NCI-H526 treated with DMSO at 0.1 percent for 48 hours (cell line): ENCODE measurements at regions not wholly inside any gene's neighbourhood (a gene's known extent, or its start where the extent isn't known, plus 50 kb on each side); places are given as distances from the start of the nearest gene placed in this dataset.
"Not testable (repeated sequence)": the region's sequence is repeated elsewhere in the genome, so short reads cannot be mapped to it uniquely, and the experiment has no call there.

Source experiments
- DNase-seq: peaks from one replicate; lab custom pipeline; 2025; lab: John Stamatoyannopoulos, UW

GRCh38 chr6:141248021-141248799 is 884.5 kb upstream of the GJE1 start:
- DNase-seq = no peak

- DNase-seq = no peak
Observed at GRCh38 chr6:141244366-141244765, 888.4 kb upstream of the GJE1 start.

GRCh38 chr6:141242957-141243356 is 889.8 kb upstream of the GJE1 start:
- DNase-seq = no peak

GRCh38 chr6:141229296-141229695 is 903.4 kb upstream of the GJE1 start:
- DNase-seq = no peak

DNA sequence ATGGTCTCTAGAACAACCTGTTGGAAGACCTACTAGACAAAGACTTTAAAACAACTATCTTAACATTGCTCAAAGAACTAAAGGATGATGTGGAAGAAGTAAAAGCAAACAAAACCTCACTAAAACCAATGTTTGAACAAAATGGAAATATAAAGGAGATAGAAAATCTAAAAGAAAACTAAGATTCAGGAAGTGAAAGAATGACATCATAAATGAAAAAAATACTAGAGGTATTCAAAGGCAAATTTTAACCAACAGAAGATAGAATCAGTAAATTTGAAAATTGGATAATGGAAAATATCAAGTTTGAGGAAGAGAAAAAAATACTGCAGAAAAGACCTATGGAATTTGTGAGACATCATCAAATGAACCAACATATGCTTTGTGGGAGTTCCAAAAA is 914.1 kb upstream of the GJE1 start:
- no peak for DNase-seq

DNA sequence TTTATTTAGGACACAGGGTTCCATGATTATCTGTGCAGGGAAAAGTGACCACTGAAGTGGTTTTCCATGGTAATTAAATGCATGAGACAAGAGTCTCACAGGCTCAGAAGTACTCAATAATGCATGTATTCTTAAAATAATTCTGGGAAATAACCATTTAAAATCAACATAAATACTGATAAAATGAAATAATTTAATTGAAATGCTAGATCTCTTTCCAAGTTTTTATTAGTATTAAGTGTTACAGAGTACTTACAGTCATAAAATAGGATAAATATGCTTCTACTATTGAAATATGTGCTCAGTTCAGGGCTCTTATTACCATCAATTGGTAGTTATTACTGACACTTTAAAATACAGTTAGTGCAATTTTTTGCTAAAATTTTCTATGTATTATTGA is 916.0 kb upstream of the GJE1 start:
- no peak for DNase-seq

DNA sequence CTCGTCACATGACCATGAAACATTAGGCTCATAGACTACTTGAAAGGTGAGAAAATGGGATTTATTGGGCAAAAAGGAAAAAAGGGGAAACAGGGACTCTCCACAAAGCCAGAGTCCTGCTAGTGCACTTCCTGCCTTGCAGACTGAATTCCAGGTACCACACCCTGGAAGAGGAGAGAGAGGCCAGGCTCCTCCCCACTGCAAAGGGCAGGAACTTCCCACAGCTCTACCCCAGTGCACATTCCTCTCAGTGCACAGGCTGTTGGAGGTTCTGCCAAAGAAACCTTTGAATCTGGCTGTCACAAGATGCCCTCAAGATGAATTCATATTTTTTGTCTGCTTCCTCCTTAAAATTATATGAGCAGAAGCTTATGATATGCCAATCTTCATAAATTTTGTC is 920.4 kb upstream of the GJE1 start:
- DNase-seq = no peak

GRCh38 chr6:141211845-141212244 is 920.9 kb upstream of the GJE1 start:
- no peak for DNase-seq

GRCh38 chr6:141210901-141211300 is 921.8 kb upstream of the GJE1 start:
- no peak for DNase-seq

GRCh38 chr6:141209890-141210289 is 922.8 kb upstream of the GJE1 start:
- no peak for DNase-seq

- DNase-seq = no peak
Observed at GRCh38 chr6:141208101-141208500, 924.6 kb upstream of the GJE1 start.

DNA sequence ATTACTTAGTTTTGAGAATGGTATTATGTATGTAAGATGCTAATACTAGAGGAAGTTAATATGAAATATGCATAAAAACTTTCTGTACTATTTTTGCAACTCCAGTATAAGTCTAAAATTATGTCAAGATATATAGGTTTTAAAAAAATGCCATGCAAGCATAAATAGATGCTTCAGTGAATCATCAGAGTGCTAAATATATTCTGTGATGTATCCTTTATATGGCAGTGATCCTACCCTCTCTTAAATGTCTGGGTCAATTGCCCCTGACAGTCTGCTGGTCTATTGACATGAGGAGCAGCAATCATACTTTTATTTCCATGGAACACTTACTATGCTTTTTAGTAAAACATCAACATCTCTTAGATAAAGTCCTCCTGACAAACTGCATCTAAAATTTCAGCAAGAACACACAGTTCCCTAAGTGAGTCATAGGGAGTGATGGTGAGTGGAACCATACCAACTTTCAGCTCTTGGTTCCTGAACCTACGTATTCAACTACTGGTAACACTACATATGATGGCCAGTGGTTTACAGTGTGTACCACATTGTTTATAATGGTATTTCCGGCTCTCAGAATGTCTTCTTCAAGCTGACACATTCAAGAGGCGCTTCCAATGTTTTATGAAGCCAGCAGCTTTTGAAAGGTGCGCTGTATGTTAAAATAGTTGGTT is 928.7 kb upstream of the GJE1 start:
- no peak for DNase-seq

GRCh38 chr6:141202626-141203025 is 930.1 kb upstream of the GJE1 start:
- DNase-seq = no peak

- no peak for DNase-seq
Observed at GRCh38 chr6:141199074-141199473, 933.7 kb upstream of the GJE1 start.

DNA sequence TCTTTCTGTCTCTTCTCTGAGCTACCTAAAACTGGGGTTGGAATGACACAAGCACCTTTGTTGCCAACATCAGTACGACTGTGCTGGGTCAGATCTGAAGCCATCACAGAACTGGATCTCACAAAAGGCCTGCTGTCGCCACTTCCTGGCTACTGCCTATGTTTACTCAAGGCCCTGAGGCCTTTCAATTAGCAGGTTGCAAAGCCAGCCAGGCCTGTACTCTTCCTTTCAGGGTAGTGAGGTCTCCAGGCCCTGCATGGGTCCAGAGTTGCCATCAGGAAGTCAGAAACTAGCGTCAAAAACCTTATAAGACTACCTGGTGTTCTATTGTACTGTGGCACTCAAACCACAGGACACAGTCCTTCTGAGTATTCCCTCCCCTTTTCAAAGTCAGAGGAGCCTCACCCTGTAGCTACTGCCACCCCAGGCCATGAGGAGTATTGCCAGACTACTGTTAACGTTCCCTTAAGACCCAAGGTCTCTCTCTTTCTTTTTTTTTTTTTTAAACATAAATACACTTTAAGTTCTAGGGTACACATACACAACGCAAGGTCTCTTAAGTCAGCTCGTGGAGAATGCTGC is 937.4 kb upstream of the GJE1 start:
- no peak for DNase-seq

DNA sequence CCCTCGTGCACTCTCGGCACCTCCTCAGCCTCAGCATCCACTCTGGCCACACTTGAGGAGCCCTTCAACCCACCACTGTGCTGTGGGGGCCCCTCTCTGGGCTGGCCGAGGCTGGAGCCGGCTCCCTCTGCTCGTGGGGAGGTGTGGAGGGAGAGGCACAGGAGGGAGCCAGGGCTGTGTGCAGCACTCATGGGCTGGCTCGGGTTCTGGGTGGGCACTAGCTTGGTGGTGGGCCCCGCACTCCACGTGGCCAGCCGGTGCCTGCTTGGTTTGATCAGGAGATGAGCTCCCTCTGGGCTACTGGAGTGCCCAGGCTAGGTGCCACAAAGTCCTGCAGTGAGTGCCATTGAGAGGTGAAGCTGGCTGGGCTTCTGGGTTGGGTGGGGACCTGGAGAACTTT is 949.4 kb upstream of the GJE1 start:
- DNase-seq = no peak

GRCh38 chr6:141175458-141175857 is 957.3 kb upstream of the GJE1 start:
- not testable (repeated sequence) for DNase-seq

DNA sequence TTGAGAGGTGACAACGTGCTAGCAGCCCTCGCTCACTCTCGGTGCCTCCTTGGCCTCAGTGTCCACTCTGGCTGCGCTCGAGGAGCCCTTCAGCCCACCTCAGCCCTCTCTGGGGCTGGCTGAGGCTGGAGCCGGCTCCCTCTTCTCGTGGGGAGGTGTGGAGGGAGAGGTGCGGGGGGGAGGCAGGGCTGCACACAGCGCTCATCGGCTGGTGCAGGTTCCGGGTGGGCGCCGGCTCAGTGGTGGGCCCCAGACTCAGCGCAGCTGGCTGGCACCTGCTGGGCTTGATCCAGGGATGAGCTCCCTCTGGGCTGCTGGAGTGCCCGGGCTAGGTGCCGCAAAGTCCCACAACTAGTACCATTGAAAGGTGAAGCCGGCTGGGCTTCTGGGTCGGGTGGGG is 957.8 kb upstream of the GJE1 start:
- no peak for DNase-seq

DNA sequence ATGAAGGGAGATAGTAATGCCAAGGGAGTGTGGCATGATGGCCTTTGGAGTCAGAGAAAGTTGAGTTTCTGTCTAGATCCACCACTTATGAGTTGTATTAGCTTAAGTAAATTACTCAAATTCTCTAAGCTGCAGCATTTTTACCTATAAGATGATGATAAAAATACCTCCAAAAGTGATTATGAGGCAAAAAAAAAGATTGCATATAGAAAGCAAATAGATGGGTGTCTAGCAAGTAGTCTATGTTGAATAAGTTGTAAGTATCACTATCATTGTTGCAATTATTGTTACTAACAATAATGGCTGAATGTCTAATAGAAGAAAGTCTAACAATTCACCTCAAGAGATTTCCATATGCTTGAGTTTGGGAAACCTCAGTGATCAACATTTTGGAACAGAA is 959.2 kb upstream of the GJE1 start:
- DNase-seq = no peak

DNA sequence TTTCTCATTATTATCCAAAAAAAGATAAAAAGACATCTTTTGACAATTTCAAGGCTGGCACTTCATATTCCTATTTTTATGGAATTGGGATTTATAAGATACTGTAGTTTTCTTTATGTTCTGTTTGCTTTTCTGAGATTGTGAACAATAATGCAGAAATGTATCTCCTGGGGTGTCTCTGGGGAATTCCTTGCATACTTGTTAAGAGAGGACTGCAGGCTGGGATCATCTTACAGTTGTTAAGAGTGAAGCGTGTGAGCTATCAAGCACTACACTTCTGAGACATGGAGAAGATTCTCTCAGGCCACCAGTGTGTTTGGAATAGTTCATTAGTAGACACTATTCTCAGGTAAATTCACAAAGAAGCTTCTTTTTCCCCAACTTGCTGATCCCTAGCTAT is 963.3 kb upstream of the GJE1 start:
- no peak for DNase-seq

- no peak for DNase-seq
Observed at GRCh38 chr6:141167945-141168344, 964.8 kb upstream of the GJE1 start.

- no peak for DNase-seq
Observed at GRCh38 chr6:141165002-141165665, 967.6 kb upstream of the GJE1 start.
